SK-N-SH (cell line): ENCODE measurements at regions not wholly inside any gene's neighbourhood (a gene's known extent, or its start where the extent isn't known, plus 50 kb on each side); places are given as distances from the start of the nearest gene placed in this dataset.
"Not testable (repeated sequence)": the region's sequence is repeated elsewhere in the genome, so short reads cannot be mapped to it uniquely, and the experiment has no call there.

ENCODE experiments used
- CTCF ChIA-PET: fragments of 300-600, 350-600 bp; formaldehyde crosslinking; extraction: SDS; loops from one replicate; lab custom pipeline; 2021; lab: Yijun Ruan, JAX
- POLR2A ChIA-PET: fragments of 350-600 bp; sonication (Branson Sonifier 250); formaldehyde crosslinking; extraction: SDS; loops from one replicate; lab custom pipeline; 2020; ENCODE audit warnings: antibody characterized with exemption, inconsistent platforms; lab: Yijun Ruan, JAX
- DNase-seq: peaks from one replicate; pipeline ENCODE4 v3.0.0; 2012
- H2AFZ ChIP-seq: fragments of 200-600 bp; sonication (generic); 2 replicates; pipeline ENCODE4 v1.8.1; 2016; ENCODE audit warnings: antibody characterized with exemption, mild to moderate bottlenecking, low read depth
- H3F3A ChIP-seq: fragments of 200-600 bp; sonication (generic); replicated peaks from 2 replicates; pipeline ENCODE3; 2016; ENCODE audit warnings: antibody characterized with exemption, mild to moderate bottlenecking; ENCODE audit not compliant: insufficient read depth
- H3K27ac ChIP-seq, 2 experiments: fragments of 200-500 bp in 1 of 2; fragments of 200-600 bp in 1 of 2; sonication (Bioruptor generic) in 1 of 2; sonication (generic), shearing (Covaris generic) in 1 of 2; 2 replicates each; pipeline versions ENCODE4 v1.5.1 to v1.6.1; 2014 to 2016; ENCODE audit warnings: low read depth in 2 of 2, inconsistent platforms in 1 of 2, low read length in 1 of 2, mild to moderate bottlenecking in 1 of 2, mixed read lengths in 1 of 2
- H3K27me3 ChIP-seq: fragments of 200-600 bp; sonication (generic), shearing (Covaris generic); 2 replicates; pipeline ENCODE4 v1.6.1; 2016; ENCODE audit warnings: mixed run types; ENCODE audit not compliant: insufficient read depth
- H3K36me3 ChIP-seq, 2 experiments: fragments of 200-500 bp in 1 of 2; fragments of 200-600 bp in 1 of 2; sonication (Bioruptor generic) in 1 of 2; sonication (generic) in 1 of 2; replicated peaks in 1 of 2; 2 replicates each; pipeline versions ENCODE3 to v1.5.1; 2014 to 2016; ENCODE audit warnings: low read length in 1 of 2, mild to moderate bottlenecking in 1 of 2; ENCODE audit not compliant: insufficient read depth in 2 of 2, control insufficient read depth in 1 of 2
- H3K4me1 ChIP-seq, 2 experiments: fragments of 200-500 bp in 1 of 2; fragments of 200-600 bp in 1 of 2; sonication (Bioruptor generic) in 1 of 2; sonication (generic), shearing (Covaris generic) in 1 of 2; 2 replicates each; pipeline versions ENCODE4 v1.5.1 to v1.6.1; 2014 to 2016; ENCODE audit warnings: low read depth in 1 of 2, low read length in 1 of 2, mixed run types in 1 of 2; ENCODE audit not compliant: insufficient read depth in 2 of 2, control insufficient read depth in 1 of 2
- H3K4me2 ChIP-seq: fragments of 200-600 bp; sonication (generic), shearing (Covaris generic); 2 replicates; pipeline ENCODE4 v1.6.1; 2017; ENCODE audit warnings: mixed run types
- H3K4me3 ChIP-seq, 2 experiments: fragments of 200-500 bp in 1 of 2; fragments of 200-600 bp in 1 of 2; sonication (Bioruptor generic) in 1 of 2; sonication (generic), shearing (Covaris generic) in 1 of 2; 2 replicates each; pipeline versions ENCODE4 v1.5.1 to v1.8.1; 2014 to 2016; ENCODE audit warnings: low read depth in 2 of 2, inconsistent platforms in 1 of 2, low read length in 1 of 2, mild to moderate bottlenecking in 1 of 2, mixed read lengths in 1 of 2, moderate library complexity in 1 of 2
- H3K79me2 ChIP-seq: fragments of 200-600 bp; sonication (generic); 2 replicates; pipeline ENCODE4 v1.8.1; 2017; ENCODE audit warnings: mild to moderate bottlenecking; ENCODE audit not compliant: insufficient read depth
- H3K9ac ChIP-seq: fragments of 200-600 bp; sonication (generic); 2 replicates; pipeline ENCODE4 v1.6.1; 2017; ENCODE audit warnings: mixed run types
- H3K9me2 ChIP-seq: fragments of 200-600 bp; sonication (generic); 2 replicates; pipeline ENCODE4 v1.6.1; 2017; ENCODE audit warnings: mixed run types
- H3K9me3 ChIP-seq: fragments of 200-600 bp; sonication (generic); 2 replicates; pipeline ENCODE4 v1.6.1; 2017; ENCODE audit warnings: mixed run types, mild to moderate bottlenecking, moderate library complexity
- H4K20me1 ChIP-seq: fragments of 200-600 bp; sonication (generic); 2 replicates; pipeline ENCODE4 v1.6.1; 2017; ENCODE audit warnings: mild to moderate bottlenecking, mixed run types; ENCODE audit not compliant: insufficient read depth
- CHD2 ChIP-seq: fragments of 150-350 bp; IDR thresholded peaks from 2 replicates; pipeline ENCODE4 v1.6.1; 2018; ENCODE audit warnings: low read length; ENCODE audit not compliant: partially characterized antibody
- EZH2phosphoT487 ChIP-seq: fragments of 200-600 bp; sonication (generic); IDR thresholded peaks from 2 replicates; pipeline ENCODE4 v1.6.1; 2017; ENCODE audit warnings: low read depth, mixed run types, mild to moderate bottlenecking, antibody characterized with exemption, moderate library complexity, borderline replicate concordance
- FOXM1 ChIP-seq: IDR thresholded peaks from 2 replicates; pipeline ENCODE4 v1.4.0; 2012; ENCODE audit warnings: low read depth, mild to moderate bottlenecking
- GABPA ChIP-seq: IDR thresholded peaks from 2 replicates; pipeline ENCODE4 v1.4.0; 2012; ENCODE audit warnings: low read depth, mild to moderate bottlenecking
- GATA2 ChIP-seq: sonication (generic); formaldehyde crosslinking; IDR thresholded peaks from 2 replicates; pipeline ENCODE4 v1.5.0; 2020; ENCODE audit warnings: mild to moderate bottlenecking, missing genetic modification reagents
- JUND ChIP-seq: IDR thresholded peaks from 2 replicates; pipeline ENCODE4 v1.4.0; 2012
- MEF2A ChIP-seq: IDR thresholded peaks from 2 replicates; pipeline ENCODE4 v1.4.0; 2012; ENCODE audit warnings: low read depth, borderline replicate concordance
- NRF1 ChIP-seq: IDR thresholded peaks from 2 replicates; pipeline ENCODE4 v1.6.1; 2012; ENCODE audit warnings: low read depth, mild to moderate bottlenecking, low read length
- PBX3 ChIP-seq: IDR thresholded peaks from 2 replicates; pipeline ENCODE4; 2012
- REST ChIP-seq: IDR thresholded peaks from 2 replicates; pipeline ENCODE4 v1.6.1; 2012; ENCODE audit warnings: mild to moderate bottlenecking, low read depth, low read length, moderate library complexity
- RFX5 ChIP-seq: IDR thresholded peaks from 2 replicates; pipeline ENCODE4 v1.6.1; 2012; ENCODE audit warnings: mild to moderate bottlenecking, improper control_type of control experiment, low read length
- ZBTB33 ChIP-seq: IDR thresholded peaks from 2 replicates; pipeline ENCODE4 v1.4.0; 2012; ENCODE audit warnings: low read depth, borderline replicate concordance
- WGBS: methylation state at CpG from one replicate; pipeline ENCODE4 v1.1.6; 2017; ENCODE audit warnings: low lambda C conversion rate; 5-methylcytosine and 5-hydroxymethylcytosine counted together

GRCh38 chr1:168836469-168836868 is 107.5 kb upstream of the DPT start:
- H3K4me2 ChIP-seq: no peak overlapping the region
- H3K27ac ChIP-seq: no peak overlapping the region
- CTCF ChIA-PET: no interaction called here
- peaks cover 0 to 8% of the 10 kb centered on the region in 2 experiments; a peak in 1 of 4 replicates for H3K4me1 ChIP-seq
- no peaks in the 10 kb centered on the region for H3K79me2 ChIP-seq
- H3K9ac ChIP-seq: no peak overlapping the region
- POLR2A ChIA-PET: no interaction called here
- no peak overlapping the region for H2AFZ ChIP-seq
- no peaks in the 10 kb centered on the region for H3K9me3 ChIP-seq
- no peak for TF ChIP-seq EZH2phosphoT487
- TF ChIP-seq JUND: no peak
- no peak for TF ChIP-seq RFX5
- no peak for TF ChIP-seq GATA2 (CRISPR knock-in tag)
- no peak for TF ChIP-seq REST
- no peak for TF ChIP-seq PBX3
- no peaks in the 10 kb centered on the region for H3K9me2 ChIP-seq
- H3K27me3 ChIP-seq: no peaks in the 10 kb centered on the region
- H3K4me3 ChIP-seq: no peak overlapping the region
- H4K20me1 ChIP-seq: no peaks in the 10 kb centered on the region
- no peak for DNase-seq
- H3K36me3 ChIP-seq: no peaks in the 10 kb centered on the region
- WGBS: 69% methylated on average over 3 of the region's 3 CpGs
- no peaks in the 10 kb centered on the region for H3F3A ChIP-seq

- H3K4me3 ChIP-seq, H3K9me2 ChIP-seq, H3K27ac ChIP-seq, H2AFZ ChIP-seq, DNase-seq, CTCF ChIA-PET, H3K9ac ChIP-seq, H3K27me3 ChIP-seq, H3F3A ChIP-seq, H3K4me1 ChIP-seq, H3K36me3 ChIP-seq, H3K4me2 ChIP-seq, H4K20me1 ChIP-seq, POLR2A ChIA-PET, H3K79me2 ChIP-seq, H3K9me3 ChIP-seq: not testable (repeated sequence)
- WGBS: 94% methylated on average over 14 of the region's 30 CpGs
Observed at GRCh38 chr1:168837230-168837629, 108.2 kb upstream of the DPT start.

GRCh38 chr1:168842306-168842705 is 113.3 kb upstream of the DPT start:
- ChIA-PET POLR2A (no interaction called here), CTCF (interaction anchor here (1.2 kb wide), 2 partner anchors 22 to 506 kb away, joined by 3 read pairs; no protein-coding TSS in a partner anchor)
- H3K36me3 ChIP-seq: no peaks in the 10 kb centered on the region
- H3K79me2 ChIP-seq: no peaks in the 10 kb centered on the region
- H3F3A ChIP-seq: no peaks in the 10 kb centered on the region
- H3K4me2 ChIP-seq: no peak overlapping the region
- no peaks in the 10 kb centered on the region for H3K27me3 ChIP-seq
- no peak overlapping the region for H3K4me3 ChIP-seq
- no peaks in the 10 kb centered on the region for H4K20me1 ChIP-seq
- no peaks in the 10 kb centered on the region for H3K9me3 ChIP-seq
- no peak for DNase-seq
- WGBS: 69% methylated on average over 1 of the region's 1 CpG
- no peaks in the 10 kb centered on the region for H3K9me2 ChIP-seq
- no peak overlapping the region for H2AFZ ChIP-seq
- no peak overlapping the region for H3K27ac ChIP-seq
- H3K9ac ChIP-seq: no peak overlapping the region
- H3K4me1 ChIP-seq: no peaks in the 10 kb centered on the region
- TF ChIP-seq MEF2A (no peak), ZBTB33 (no peak), NRF1 (no peak), GATA2 (CRISPR knock-in tag) (no peak), CHD2 (no peak), REST (no peak), GABPA (no peak), FOXM1 (no peak)
